Choroid plexus epithelial cell (primary cell): ENCODE measurements at regions not wholly inside any gene's neighbourhood (a gene's known extent, or its start where the extent isn't known, plus 50 kb on each side); places are given as distances from the start of the nearest gene placed in this dataset.

Experiments
- DNase-seq: peaks from one replicate; pipeline ENCODE4 v3.0.0-alpha.2; 2010; ENCODE audit warnings: low read depth
- H3K4me3 ChIP-seq: 2 replicates; pipeline ENCODE4 v1.5.1; 2011; ENCODE audit warnings: low read depth, mild to moderate bottlenecking, control low read depth, low read length, moderate library complexity
- CTCF ChIP-seq: conservative IDR thresholded peaks from 2 replicates; pipeline ENCODE4 v1.5.1; 2011; ENCODE audit warnings: low read depth, mild to moderate bottlenecking, control low read depth, inconsistent platforms, low read length, moderate library complexity

GRCh38 chr2:185441486-185442005 lies 297.1 kb upstream of the FSIP2 start:
- no peak for DNase-seq
- TF ChIP-seq CTCF, result no peak
- H3K4me3 ChIP-seq, result no peak overlapping the region

GRCh38 chr2:185456517-185456916 lies 282.1 kb upstream of the FSIP2 start:
- DNase-seq, result peak; percentile 31
- no peak overlapping the region for H3K4me3 ChIP-seq
- no peak for TF ChIP-seq CTCF

- DNase-seq, result no peak
- TF ChIP-seq CTCF, result no peak
These were observed 275.1 kb upstream of the FSIP2 start for GRCh38 chr2:185463481-185463880.

GRCh38 chr2:185466915-185467314 lies 271.7 kb upstream of the FSIP2 start:
- H3K4me3 ChIP-seq, result no peak overlapping the region
- no peak for DNase-seq
- TF ChIP-seq CTCF, result no peak

More at GRCh38 chr2:185463481-185463880, 275.1 kb upstream of the FSIP2 start:
- no peak overlapping the region for H3K4me3 ChIP-seq

GRCh38 chr2:185471441-185471840 lies 267.2 kb upstream of the FSIP2 start:
- H3K4me3 ChIP-seq, result no peak overlapping the region
- TF ChIP-seq CTCF, result no peak
- no peak for DNase-seq

- no peak for TF ChIP-seq CTCF
- no peak overlapping the region for H3K4me3 ChIP-seq
- DNase-seq, result no peak
These were observed 266.0 kb upstream of the FSIP2 start for GRCh38 chr2:185472574-185472973.

- no peak overlapping the region for H3K4me3 ChIP-seq
- no peak for DNase-seq
- no peak for TF ChIP-seq CTCF
These were observed 264.8 kb upstream of the FSIP2 start for GRCh38 chr2:185473838-185474237.
